ENCODE measurements at regions not wholly inside any gene's neighbourhood (a gene's known extent, or its start where the extent isn't known, plus 50 kb on each side); places are given as distances from the start of the nearest gene placed in this dataset.

GRCh38 chr18:39962546-39962945 lies 1992.5 kb upstream of the PIK3C3 start:
- TF ChIP-seq GABPA (IDR thresholded peaks at IDR 0.05; ENCODE audit: low read depth) (no peak), ZNF274 (IDR thresholded peaks at IDR 0.05; ENCODE audit: insufficient read depth, insufficient read length) (no peak), CBX5 (IDR thresholded peaks at IDR 0.05; ENCODE audit: low read depth) (no peak), POLR2AphosphoS5 (IDR thresholded peaks at IDR 0.05; ENCODE audit: low read length) (no peak), BRCA1 (IDR thresholded peaks at IDR 0.05; ENCODE audit: low read depth, low read length) (no peak), CTCF (IDR thresholded peaks at IDR 0.05 in 2 of 3, conservative IDR thresholded peaks at IDR 0.05 in 1 of 3; ENCODE audit: control insufficient read depth in 2 of 3, extremely low read depth in 1 of 3, insufficient read depth in 1 of 3, low read depth in 3 of 3, low read length in 3 of 3) (no peak), MAX (IDR thresholded peaks at IDR 0.05; ENCODE audit: low read depth, low read length) (no peak), PML (IDR thresholded peaks at IDR 0.05; ENCODE audit: low read length) (no peak), REST (IDR thresholded peaks at IDR 0.05; ENCODE audit: low read depth, low read length) (no peak), ZNF622 (IDR thresholded peaks at IDR 0.05) (no peak), FOXK2 (IDR thresholded peaks at IDR 0.05) (no peak), CHD1 (IDR thresholded peaks at IDR 0.05; ENCODE audit: low read depth, low read length) (no peak)

Measured in GM12878 (cell line).